GM21515 (cell line): ENCODE measurements at regions not wholly inside any gene's neighbourhood (a gene's known extent, or its start where the extent isn't known, plus 50 kb on each side); places are given as distances from the start of the nearest gene placed in this dataset.
"Not testable (repeated sequence)": the region's sequence is repeated elsewhere in the genome, so short reads cannot be mapped to it uniquely, and the experiment has no call there.

ENCODE experiments used
- ATAC-seq: cut with Tn5 transposase; IDR thresholded peaks from one replicate; pipeline ENCODE4 v1.9.1; 2021; ENCODE audit not compliant: unreplicated experiment

DNA sequence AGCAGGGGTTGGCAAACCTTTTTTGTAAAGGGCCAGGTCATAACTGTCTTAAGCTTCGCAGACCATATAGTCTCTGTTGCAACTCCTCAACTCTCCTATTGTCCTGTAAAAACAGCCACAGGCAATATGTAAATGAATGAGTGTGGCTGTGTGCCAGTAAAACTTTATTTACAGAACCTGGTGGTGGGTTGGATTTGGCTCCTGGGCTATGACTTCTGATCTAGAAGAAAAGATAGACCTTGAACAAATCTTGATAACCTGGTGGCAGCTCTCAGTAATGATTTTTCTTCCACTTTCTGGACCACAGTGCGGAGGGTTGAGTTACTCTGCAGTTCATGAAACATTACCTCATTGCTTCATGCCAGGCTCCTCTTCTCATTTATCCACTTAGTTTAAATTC lies 139.3 kb downstream of the MYCN start:
- ATAC-seq, result no peak

DNA sequence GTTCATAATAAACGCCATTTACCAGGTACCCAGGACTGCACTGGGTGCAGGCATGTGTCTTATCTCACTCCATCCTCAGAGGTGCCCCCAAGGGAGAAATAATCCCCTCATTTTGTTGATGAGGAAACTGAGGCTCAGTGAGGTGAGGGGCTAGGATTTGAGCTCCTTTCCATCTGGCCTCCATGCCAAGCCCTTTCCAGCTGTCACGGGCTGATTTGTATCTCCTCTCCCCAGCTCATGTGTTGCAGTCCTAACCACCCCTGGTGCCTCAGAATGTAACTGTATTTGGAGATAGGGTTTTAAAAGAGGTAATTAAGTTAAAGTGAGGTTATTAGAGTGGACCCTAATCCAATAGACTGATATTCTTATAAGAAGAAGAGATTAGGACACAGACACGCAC lies 137.3 kb downstream of the MYCN start:
- no peak for ATAC-seq

DNA sequence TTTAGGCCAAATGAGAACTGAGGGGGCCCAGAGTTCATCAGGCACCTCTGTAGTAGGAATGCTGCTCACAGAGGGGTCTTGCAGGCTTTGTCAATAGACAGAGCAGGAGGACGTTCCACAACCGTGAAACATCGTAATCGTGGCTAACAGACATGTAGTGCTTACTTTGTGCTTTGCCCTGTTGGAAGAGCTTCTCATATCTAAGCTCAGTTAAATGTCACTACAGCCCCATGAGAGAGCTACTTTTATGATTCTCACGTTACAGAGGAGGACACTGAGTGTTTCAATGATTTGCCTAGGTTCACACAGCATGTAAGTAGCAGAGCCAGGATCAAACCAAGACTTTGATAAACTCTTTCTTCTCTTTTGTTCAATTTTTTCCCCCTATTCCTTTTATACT lies 136.6 kb downstream of the MYCN start:
- ATAC-seq, result no peak

DNA sequence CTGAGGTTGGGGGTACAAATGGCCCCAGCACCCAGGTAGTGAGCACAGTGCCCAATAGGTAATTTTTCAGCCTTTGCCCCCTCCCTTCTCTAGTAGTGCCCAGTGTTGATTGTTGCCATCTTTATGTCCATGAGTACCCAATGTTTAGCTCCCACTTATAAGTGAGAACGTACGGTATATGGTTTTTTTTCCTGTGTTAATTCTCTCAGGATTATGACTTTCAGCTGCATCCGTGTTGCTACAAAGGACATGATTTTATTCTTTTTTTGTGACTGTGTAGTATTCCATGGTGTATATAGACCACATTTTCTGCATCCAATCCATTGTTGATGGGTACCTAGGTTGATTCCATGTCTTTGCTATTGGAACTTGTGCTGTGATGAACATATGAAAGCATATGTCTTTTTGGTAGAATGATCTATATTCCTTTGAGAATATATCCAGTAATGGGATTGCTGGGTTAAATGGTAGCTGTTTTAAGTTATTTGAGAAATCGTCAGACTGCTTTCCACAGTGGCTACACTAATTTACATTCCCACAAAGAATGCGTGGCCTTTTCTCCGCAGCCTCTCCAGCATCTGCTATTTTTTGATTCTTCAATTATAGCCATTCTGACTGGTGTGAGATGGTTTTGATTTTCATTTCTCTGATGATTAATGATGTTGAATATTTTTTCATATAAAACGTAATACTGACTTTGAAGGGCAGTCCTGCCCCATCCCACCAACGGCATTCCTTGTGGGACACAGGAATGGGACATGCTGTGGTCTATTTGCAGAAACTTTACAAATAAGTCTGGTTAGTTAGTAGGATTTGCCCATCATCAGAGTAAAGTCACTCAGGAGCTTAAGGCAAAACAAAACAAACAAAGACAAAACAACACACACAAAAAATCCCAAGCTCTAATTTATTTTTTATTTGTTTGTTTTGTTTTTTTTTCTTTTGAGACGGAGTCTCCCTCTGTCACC lies 135.0 kb downstream of the MYCN start:
- no peak for ATAC-seq

DNA sequence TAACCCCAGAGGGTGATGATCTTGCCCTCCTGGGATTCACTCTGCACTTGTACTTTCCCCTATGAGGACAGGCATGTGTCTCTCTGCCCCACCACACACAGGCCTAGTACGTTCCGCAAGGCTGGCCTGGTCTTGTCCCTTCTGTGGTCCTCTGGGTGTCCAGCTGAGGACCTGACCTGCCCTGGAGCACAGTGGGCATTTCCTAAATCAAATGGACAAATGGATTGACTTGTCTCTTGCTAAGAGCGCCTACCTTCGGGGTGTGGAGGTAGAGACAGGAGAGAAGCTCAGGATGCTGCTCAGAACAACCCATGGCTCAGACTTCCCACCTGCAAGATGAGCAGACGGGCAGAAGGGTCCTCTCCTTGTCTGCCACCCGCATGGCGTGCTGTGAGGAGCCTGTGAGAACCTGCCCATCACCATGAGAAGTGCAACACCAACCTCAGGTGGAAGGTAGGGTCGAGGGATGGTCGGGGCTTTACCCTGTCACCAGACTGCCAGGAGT lies 133.6 kb downstream of the MYCN start:
- no peak for ATAC-seq

DNA sequence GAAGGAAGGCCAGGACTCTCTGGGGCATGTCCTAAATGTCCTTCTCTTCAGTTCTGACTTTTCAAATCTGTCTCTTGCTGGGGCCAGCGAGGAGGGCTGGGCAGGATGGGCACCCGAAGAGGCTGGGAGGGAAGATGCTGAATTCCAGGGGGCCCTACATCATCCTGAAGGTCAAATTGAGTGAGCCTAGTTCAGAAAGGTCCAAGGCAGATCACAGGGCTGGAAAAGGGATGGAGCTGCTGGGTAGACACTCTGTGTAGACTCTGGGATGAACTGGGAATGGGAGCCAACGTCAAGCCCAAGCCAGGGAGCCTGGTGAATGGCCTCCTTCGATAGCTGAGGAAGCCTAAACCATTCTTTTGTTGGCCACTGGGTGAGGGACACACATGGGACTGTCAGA lies 133.1 kb downstream of the MYCN start:
- no peak for ATAC-seq

DNA sequence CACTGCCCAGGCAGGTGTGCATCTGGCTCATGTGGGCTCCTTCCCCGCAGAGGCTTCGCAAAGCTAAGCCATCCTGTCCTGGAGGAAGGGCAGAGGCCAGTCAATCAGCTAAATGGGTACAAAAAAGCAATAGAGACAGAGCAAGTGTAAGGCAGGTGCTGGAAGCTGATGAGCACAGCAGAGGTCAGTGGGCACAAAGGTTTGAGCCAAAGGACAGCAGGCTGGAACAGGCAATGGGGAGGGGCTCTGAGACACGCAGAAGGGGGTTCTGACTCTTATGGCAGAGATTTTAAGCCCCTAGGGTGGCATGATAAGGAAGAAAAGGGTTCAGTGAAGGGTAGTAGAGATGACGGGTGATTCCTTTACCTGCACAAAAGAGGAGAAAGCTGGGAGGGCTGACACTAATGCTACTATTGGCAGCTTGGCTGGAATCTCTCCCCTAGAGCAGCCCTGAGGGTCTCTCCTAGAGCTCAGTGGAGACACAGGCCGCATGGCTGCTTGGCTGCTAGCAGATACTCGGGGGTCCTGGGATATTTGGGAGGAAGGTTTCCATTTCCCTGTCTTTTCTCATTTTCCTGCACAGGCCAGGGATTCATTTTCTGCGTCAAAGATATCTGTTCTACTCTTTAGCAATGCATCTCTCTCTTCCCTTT lies 132.4 kb downstream of the MYCN start:
- no peak for ATAC-seq

DNA sequence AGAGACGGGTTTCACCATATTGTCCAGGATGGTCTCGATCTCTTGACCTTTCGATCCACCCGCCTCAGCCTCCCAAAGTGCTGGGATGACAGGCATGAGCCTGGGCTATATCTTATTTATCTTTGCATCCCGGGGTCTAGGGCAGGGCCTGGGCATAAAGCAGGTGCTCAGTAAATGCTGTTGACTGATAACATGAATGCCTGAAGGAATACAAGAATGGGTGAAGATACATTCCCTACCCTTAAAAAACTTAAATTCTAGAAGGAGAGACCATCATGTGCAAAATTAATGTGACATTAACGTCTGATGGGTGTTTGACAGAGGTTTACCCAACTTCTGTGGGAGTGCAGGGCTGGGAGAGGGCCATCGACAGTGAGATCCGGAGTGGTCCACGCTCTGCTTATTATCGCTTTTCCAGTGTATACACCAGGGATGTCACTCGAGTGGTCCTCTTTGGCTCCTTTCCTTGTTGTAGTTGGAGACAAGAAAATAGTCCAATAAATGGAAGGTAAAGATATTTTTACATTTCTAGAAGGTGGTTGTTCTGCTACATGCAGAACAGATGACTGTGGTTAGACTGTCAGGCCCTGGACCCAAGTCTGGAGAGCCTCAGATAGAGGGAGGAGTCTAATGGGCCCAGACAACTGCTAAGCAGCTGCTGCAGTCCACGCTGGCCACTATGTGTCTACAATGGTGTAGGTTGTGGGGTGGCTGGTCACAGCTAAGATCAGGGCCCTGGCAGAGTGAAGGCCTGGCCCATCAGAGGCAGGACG lies 131.7 kb downstream of the MYCN start:
- no peak for ATAC-seq

DNA sequence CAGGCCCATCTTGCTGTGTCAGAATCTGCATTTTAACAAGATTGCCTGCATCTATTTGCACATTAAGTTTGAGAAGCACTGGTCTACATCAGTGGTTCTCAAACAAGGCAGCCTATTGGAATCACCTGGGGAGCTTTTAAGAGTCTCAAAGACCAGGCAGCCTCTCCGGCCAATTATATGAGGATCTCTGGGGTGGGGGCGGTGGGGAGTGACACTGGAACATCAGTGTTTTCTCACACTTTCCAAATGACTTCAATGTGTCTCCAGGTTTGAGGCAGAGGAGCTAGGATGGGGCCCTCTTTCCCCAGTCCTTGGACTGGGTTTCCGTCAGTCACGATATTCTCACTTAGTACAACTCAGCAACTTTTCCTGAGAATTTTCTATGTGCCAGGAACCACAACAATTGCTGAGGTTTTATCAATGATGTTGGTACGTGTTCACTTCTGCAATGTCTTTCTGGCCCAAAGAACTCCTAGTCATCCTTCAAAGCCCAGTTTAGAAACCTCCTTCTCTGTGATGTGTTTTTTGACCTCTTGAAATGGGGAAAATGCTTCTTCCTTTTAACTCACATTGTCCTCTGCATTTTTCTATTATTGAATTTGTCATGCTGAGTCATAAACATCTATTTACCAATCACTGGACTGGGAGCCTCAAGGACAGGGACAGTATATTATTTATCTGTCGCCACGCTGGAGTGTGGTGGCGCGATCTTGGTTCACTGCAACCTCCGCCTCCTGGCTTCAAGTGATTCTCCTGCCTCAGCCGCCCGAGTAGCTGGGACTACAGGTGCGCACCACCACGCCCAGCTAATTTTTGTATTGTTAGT lies 130.9 kb downstream of the MYCN start:
- ATAC-seq, result no peak

DNA sequence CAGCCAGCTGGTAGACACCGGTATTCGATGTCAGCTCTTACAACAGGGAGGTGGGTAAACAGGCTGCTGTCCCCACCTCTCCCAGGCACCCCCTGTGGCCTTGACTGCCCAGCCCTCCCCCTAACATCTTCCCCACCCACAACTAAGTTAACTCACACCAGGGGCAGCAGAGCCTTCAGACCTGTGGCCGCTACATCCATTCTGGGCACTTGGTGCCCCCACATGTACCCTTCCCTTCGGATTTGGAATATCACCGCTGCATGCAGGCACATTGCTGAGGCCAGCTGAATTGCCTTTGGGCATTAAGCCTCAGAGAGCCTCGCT lies 130.3 kb downstream of the MYCN start:
- ATAC-seq, result no peak

DNA sequence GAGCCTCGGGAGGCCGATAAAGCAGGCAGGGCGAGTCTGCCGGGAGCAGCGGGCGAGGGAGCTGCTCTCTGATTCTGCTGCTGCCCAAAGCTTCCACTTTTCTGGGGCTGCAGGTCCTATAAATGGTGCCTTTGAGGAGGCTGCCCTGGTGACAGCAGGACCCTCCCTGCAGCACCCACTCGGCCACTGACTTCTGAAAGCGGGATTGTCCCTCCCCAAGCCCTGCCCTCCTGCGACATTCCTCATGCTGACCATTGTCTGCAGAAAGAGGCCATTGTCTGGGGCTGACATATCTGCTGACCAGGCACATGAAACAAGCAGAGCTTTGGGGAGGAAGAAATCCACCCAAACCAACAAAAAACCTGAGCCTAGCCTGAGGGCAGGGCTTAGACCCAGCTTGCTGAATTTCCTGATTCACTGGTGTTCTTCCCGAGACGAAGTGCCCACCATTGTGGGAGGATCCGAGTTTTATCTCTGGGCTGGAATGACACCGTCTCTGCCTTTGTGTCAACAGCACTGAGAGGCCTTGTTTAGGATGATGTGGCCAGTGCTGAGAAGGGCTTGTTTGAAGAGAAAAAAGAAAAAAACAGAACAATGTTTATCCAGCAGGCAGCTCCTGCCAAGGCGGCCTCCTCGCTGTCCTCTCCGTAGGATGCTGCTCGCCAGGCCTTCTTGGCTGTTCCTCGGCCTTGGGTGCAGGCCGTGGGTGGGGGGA lies 129.7 kb downstream of the MYCN start:
- ATAC-seq, result no peak

DNA sequence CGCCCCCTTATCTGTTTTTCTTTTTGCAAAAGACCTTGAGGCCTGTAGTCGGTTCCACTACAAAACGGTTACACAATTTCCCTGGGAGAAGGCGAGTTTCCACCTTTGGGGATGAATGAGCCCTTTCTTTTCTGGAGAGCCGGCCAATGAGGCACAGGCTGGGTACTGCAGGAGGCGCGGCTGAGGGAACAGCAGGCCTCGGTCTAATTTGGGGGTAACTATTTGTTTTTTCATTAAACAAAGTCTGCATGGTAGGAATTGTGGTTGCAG lies 129.2 kb downstream of the MYCN start:
- ATAC-seq, result no peak

DNA sequence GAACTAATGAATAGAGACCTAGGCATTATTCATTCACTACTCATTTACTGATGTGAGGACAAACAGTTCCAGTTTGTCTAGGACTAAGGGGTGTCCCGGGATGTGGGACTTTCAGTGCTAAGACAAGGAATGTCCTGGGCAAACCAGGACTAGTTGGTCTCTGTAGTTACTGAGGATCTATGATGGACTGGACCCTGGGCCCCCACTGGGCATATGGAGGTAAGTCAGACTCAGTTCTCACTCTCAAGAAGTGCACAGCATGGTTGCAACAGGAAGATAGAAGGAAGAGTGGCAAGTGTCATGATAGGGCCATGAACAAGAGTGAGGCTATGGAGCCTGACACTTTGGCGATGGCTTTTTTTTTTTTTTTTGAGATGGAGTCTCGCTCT lies 128.2 kb downstream of the MYCN start:
- ATAC-seq, result no peak

DNA sequence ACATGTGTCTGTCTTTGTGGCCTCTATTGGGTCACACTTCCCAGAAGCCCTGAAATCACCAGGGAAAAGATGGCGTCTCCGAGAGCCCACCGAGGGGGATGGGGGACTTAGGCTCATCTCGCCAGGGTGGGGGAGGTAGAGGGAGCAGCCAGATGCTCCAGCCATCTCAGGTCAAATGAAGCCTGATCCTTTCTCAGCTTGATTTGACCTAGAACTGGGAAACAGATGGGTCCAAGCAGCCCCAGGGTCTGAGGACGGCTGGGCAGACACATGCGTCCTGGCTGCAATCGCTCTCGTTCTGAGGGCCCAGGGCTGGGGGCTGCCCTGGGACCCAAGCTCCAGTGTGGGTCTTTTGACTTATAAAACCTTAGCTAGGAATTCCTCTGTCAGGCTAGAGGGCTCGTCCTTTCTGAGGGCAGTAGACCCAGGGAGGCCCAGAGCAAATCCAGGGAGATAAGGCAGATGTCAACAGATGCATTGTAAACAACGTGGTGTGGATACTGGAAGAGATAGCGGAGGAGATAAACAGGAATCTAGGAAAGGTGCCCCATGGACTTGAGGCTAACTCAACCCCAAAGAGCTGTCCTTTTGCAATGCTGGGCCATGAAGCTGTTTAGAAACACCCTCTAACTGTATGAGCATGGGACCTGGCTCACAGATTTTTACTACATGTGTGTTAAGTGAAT lies 127.7 kb downstream of the MYCN start:
- no peak for ATAC-seq

DNA sequence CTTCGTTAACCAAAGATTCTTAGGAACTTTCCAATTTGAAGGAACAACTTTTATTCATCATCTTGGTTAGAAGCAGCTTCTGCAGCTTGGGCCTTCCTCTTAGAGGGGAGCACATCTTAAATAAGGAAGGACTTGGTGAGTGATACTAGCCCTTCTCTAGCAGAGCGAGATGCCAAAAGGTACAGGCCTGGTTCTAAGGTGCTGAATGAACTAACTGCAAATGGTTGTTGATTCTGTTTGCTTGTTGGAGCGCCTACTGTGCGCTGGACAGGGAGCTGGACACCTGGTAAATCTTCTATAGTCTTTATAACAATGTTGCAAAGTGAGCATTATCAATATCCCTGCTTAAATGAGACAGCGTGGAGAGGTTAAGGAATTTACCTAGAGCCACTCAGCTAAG lies 127.1 kb downstream of the MYCN start:
- no peak for ATAC-seq

DNA sequence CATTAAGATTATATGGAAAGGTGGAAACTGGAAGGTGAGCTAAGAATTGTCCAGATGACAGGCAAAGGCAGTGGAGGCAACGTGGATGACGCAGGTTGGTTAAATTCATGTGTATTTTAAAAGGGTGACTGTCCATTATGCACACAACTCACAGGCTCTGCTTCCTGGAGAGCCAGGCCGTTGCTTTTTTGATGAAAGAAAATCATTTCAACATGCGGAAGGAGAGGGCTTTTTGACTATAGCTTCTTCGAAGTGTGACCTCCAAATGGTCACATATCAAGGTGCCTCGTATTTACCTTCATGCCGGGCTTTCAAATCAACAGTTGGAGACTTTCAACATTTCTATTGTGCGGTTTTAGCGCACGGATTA lies 126.7 kb downstream of the MYCN start:
- ATAC-seq, result no peak

DNA sequence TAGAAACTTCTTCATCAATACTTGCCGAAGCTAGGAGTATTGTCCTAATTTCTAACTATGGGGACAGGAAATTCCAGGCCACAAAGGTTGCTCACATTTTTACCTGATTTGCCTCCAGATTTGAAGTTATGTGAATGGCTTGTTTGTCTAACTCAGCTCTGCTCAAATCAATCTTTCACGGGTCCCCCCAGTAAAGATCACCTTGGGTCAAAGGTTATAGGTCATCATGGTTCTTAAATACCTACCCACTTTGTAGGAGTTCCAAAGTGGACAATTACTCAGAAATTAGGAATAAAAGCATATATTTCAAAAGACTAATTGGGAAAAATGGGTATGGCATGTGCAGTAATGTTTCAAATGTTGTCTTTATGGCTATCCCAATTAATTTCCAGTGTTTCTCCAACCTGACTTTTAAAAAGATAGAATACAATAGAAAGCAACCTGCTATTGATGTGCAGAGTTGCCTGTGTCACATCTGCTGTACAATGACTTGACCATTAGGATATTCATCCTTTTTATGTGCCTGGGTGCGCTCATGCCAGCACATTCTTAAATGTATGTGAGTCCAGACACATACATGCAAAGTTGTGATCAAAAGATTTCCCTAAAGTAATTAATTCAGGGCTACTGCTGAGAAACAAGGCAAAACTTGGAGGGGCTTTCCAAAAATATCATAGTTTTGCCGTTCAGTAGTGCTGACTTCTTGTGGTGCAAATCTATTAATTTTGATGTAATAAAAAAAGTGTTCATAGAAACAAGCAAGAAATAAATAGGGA lies 126.1 kb downstream of the MYCN start:
- ATAC-seq, result no peak

DNA sequence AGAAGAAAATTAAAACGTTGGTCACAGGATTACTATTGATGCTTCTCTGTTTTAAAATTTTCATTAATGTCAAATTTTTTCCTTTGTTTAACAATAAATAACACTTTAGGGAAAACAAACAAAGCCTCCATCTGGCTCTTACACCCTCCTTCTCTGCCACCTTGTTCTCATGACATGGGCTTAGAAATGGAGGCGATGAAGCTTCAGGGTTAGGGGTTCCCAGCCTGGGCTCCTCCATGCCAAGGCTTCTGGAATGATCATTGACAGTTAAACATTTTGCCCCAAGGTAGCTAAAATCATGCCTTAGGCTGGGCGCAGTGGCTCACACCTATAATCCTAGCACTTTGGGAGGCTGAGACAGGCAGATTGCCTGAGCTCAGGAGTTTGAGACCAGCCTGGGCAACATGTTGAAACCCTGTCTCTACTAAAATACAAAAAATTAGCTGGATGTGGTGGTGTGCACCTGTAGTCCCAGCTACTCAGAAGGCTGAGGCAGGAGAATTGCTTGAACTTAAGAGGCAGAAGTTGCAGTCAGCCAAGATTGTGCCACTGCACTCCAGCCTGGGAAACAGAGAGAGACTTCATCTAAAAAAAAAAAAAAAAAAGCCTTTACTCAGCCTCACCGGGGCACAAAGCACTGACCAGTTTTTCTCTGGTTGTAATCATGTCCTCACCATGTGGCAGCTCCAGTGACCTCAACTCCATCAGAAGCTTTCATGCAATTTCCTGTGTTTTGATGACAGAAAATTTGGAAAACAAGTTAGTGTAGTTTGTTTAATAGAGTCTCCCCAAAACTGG lies 125.1 kb downstream of the MYCN start:
- not testable (repeated sequence) for ATAC-seq
